ENCODE measurements at regions not wholly inside any gene's neighbourhood (a gene's known extent, or its start where the extent isn't known, plus 50 kb on each side); places are given as distances from the start of the nearest gene placed in this dataset.

DNA sequence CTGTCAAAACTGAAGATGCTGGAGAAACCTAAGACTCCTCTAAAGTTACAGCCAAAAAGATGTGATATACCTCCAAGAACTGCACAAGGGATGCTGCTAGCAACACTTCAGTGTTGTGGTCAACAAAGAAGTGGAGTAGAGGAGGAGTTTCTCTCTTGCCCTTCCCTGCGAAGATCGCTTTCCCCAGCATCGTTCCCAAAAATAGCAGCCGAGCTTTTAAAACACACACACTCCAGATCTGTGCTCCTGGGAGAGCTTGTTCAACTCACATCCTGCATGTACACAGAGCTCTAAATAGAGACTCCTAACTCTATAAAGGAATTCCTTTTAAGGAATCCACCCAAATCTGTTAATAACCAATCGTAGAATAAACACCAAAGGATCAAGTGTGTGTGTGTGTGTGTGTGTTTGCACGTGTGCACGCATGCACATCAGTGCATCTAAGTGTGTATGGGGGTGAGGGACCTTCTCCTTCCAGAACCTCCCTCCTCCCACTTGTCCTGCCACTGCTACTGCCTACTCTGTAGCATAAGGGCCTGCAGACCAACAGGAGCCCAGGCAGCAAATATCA lies 58.5 kb downstream of the PSMG1 start:
- no peak for DNase-seq

DNA sequence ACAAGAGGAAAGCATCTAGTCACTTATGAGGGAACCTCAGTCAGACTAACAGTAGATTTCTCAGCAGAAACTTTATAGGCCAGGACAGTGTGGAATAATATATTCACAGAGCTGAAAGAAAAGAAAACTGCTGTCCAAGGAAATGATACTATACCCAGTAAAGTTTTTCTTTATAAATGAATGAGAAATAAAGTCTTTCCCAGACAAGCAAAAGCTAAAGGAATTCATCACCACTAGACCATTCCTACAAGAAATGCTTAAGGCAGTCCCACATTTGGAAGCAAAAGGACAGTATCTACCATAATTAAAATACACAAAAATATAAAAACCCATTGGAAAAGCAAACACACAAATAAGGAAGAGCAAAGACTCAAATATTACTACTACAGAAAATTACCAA lies 59.9 kb downstream of the PSMG1 start:
- no peak for DNase-seq

DNA sequence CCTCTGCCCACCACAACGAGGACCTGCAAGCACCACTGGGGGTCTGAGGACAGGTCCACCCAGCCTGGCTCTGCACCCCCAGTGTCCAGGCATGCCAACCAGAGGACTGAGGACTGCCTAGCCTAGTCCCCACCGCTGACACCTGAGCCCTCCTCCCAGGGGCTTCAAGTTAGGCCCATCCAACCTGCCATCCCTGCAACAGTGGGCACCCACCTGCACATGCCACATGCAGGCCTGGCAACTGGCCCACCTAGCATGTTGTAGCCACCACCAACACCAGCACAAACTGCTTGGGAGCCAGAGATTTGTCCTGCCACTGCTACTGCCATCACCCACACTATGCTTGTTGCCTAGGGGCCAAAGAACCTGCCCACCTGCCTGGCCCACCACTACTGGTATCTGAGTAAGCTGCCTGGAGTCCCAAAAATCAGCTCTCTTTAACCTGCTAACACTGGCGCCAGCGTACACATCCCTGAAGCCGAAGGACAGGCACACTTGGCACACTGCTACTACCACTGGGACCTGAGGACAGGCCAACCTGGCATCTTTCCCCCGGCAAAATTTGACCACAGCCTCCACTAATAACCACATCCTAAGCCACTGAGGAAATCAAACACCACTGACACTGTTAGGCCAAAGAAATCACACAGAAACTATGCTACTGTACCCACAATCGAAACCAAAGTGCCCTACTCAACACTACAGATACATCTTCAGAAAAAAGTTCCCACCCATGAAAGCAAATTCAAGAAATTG lies 61.5 kb downstream of the PSMG1 start:
- DNase-seq = no peak

DNA sequence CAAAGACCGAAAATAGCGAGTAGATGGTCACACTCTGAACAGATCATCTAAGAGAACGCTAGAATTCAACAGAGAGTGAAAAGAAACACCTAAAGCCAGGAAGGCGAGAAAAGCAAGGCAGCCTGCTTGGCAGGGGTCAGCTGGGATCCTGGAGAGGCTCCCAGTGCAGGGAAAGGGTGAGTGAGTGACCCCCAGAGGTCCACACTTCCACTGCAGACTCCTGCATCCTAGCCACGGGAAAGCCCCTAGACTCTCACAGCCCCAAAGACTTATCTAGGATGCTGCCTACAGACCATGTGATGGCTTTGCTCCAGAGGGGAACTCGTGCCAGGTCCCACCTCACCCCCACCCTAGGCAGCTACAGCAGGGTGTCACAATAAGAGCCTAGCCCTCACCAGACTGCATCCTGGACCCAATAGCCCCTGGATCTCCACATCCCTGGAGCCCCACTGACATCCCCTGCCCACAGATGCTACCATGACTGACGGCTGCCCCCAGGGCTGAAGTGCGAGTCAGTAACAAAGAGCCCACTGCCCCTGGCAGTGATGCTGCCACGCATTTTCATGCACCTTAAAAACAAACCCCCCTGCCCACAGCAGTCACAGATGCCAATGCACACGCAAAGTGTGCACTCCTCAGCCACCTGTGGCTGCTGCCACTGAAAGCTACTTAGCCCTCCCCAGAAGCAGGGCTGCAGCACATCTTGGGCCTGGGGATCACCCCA lies 62.2 kb downstream of the PSMG1 start:
- no peak for DNase-seq

DNA sequence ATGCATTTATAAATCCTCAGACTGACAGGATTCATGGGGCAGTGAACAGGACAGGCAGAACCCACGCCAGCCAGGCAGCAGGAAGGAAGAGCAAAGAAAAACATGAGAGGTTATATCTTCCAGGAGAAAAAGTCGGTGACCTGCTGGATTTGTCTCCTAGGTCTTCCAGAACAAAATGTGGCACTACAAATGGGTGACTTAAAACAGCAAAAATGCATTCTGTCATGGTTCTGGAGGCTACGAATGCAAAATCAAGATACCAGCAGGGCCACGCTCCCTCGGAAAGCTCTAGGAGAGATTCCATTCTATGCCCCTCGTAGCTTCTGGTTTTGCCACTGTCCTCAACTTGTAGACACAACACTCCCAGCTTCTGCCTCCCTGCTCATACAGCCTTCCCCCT lies 63.4 kb downstream of the PSMG1 start:
- no peak for DNase-seq

DNA sequence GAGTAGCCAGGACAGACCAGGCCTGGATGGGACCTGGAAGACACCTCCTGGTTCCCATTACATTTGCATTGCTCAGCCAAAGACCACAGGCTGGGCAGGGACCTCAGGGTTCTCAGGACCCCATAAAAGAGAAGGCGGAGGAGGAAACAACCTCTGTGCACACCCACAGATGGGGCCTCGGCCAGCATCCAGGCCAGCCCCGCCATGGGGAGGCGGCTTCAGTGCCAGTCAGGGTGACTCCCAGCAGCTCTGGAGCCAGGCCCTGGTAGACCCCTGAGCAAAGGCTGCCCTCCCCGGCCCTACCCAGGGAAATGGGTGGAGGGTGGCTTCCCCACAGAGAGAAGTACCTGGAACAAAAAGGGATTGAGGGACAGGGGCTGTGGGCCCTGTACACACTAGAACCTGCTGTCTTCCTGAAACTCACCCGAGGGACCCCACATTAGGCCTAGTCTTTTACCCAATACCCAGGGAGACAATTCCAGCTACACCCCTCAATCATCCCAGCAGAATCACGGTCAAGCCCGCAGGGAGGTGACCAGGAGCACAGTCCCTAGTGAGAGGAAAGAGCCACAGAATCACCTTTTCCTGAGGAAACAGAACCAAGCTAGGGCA lies 64.5 kb downstream of the PSMG1 start:
- DNase-seq = no peak

DNA sequence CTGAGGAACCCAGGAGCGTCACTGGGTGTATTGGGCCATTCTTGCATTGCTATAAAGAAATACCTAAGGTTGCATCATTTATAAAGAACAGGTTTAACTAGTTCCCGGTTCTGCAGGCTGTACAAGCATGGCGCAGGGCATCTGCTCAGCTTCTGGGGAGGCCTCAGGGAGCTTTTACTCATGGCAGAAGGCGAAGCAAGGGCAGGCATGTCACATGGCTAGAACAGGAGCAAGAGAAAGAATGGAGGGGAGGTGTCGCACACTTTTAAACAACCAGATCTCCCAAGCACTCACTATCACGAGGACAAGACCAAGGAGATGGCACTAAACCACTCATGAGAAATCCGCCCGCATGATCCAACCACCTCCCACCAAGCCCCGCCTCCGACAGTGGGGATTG lies 65.2 kb downstream of the PSMG1 start:
- DNase-seq = no peak

DNA sequence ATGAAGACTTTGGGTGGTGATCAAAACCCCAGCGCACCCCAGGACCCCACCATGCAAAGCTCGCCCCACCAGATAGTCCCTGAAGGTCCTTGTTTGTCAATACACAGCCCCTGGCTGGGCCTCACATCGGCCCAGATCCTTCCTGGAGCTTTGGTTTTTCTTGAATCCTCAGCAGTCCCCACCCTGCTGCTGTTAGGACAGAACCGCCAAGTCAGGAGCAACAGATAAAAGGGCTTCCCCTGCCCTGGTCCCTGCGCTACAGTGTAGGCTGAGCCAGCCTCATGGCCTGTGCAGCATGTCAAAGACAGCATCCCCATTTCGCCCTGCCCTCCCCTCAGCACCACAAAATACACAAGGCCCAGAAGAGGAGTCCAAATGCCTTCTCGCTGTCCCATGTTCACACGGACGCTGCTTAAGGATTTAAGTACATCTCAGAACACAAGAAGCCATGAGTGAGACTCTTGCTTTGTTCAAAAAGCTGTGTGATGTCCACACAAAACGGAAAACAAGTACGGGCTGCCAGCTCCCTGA lies 65.7 kb downstream of the PSMG1 start:
- DNase-seq = no peak

DNA sequence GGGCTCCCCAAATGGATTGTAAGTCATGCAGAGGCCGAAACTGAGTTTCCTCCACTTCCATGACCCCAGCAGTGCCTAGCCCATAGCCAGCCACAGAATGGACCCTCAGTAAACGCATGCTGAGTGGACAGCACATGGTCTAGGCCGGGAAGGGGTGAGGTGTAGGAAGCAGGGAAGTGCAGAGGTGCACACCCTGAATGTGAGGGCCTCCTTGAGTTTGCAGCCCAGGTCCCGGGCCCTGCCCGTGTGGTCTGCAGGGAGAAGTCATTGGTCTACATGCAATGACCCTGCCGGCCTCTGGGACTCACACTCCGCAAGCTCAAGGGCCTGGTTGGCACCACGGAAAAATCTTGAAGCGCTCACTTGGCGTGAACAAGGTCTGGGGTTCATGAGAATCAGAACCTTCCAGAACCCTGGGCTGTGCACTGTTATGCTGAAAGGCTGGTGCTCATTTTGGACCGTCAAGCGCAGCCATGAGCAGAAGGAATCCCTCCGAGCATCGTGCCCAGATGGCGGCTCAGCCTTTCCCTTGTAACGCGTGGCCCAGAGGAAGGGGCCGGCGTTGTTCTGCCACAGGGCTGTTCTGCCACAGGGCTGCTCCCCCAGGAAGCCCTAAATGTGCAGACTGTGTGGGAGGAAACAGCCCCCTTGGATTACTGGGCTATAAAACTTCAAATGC lies 66.4 kb downstream of the PSMG1 start:
- DNase-seq = no peak

DNA sequence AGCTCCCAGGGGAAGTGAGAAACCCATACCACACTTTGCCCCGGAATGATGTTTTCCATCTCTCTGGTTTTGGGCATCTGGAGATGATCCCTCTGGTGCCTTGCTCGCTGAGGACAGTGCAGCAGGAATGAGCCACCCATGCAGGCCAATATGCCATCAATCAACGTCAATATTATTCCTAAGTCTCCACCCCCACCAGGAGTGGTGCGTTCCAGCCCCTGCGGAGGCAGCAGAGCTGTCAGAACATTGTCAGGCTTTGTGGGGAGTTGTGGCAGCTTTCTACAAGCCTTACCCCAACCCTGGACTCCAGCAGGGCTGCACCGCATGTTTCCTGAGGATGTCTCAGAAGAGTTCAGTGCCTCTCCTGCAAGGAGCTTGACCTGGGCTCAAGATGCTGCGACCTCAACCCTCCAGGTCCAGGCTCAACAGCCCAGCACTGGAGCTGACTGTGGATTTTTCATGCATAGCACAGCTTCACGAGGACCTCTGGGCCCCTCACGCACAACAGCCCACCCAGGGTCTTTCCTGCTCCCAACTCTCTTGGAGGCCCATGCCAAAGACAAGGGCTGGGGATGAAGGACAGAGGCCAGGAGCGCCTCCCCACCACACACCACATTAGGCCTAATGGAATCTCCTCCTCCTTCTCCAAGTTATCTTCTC lies 67.5 kb downstream of the PSMG1 start:
- no peak for DNase-seq

DNA sequence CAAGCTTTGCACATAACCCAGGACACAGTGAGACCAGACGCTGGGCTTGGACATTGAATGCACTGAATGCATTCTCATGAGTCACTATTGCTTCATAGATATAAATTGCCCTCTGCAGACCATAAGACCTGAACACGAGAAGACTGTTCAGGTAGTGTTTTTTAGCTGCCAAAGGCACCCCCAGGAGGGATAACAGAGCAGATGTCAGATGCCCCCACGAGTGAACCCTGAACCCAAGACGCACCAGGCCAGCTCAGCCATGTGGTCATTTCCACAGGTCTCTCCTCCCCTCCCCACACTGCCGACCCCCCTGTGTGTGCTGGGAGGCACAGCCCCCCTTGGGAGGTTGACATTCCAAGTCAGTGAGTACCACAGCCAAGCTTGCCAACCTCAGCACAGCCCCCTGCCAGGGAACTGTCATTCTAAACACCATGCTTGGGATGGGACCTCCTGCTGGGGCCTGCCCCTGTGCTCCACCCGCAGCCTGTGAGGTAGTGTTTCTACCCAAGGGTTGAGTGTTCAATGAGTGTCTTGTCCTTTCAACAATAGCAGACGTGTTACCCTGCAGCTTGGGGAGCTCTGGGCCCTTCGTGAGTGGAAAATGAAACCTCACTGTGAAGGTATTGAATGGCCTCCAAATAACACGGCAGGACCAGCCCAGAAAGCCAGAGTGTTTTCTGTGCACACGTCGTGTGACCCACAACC lies 68.2 kb downstream of the PSMG1 start:
- DNase-seq = no peak

DNA sequence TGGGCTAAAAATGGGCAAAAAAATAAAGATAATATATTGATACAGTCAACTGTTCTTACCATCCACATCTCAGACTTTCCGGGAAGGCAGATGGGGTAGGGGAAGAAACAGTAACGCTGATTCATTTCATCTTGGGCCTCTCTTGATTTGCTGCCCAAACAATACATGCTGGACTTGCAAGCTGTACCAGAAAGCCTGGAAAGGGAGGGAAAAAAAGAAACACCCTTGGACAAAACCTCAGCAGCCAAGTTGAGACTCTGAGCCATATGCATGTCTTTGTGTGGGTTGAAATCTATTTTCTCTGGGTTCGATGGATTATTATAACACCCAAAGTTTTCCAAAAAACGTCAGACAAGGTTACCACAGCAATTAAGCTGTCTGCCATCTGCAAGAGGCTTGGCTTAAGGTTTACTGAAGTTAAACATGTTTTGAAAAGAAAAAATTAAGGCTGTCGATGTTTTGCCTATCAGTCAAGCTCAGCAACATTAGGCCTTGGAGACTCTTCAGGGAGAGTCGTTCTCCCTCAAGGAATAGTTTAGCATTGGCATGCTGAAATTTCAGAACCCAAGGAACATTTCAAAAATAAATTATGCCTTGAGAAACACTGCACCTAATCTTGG lies 71.2 kb downstream of the PSMG1 start:
- no peak for DNase-seq

DNA sequence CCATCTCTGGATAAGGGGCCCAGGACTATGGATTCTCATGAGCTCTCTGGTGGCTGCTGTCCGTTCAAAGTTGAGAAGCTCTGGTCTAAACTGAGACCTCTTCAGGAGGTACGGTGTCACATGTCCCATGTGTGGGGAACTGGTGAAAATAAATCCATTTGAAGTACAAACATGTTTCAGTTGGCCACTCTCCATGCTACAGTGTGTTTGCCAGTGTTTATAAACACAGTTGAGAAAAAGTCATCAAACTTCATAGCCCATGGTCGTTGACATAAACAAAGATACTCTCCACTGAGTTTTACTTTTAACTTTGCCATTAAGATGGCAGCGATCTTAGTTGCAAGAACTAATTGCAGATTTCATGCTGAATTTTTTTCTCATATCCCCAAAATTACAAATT lies 72.8 kb downstream of the PSMG1 start:
- DNase-seq = no peak

DNA sequence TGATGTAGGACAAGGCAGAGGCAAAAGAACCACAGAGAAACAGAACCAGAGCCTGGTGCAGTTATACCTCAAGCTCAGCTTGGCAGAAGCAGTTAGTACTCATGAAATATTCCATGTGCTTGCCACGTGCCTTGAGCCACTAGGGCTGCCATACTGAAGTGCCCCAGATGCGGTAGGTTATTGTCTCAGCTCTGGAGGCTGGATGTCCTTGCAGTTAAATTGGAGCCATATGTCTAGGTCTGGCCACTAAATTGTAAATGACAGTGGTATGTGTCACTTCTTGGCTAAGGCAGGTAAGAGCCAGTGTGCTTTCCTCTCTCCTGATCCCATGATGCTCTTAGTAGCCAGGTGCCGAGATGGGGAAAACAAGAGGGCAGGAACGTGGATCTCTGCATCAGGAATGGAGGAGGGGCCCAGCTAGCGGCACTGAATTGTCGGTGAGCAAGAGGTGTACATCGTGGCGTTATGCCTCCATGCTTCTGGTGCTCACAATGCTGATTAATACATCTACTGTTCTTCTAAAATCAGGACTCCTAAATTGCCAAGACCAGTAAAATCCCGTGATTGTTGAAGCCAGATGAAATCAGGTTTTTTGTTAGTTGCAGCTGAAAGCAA lies 73.5 kb downstream of the PSMG1 start:
- no peak for DNase-seq

DNA sequence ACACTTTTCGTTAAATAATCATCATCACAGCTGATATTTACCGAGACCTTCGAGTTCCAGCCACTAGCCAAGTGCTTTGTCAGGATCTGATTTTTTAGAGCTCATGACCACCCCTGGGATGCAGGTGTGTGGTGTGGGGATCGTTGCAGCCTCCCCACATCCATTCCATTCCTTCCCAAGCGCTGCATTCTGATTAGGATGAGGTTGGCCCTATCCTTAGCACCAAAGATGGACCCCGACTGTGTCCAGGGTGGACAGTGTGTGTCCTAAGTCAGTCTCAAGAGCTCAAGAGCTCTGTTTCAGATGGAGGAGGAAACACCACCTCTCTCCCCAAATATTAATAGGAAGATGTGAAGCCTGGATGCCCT lies 74.1 kb downstream of the PSMG1 start:
- DNase-seq = no peak

DNA sequence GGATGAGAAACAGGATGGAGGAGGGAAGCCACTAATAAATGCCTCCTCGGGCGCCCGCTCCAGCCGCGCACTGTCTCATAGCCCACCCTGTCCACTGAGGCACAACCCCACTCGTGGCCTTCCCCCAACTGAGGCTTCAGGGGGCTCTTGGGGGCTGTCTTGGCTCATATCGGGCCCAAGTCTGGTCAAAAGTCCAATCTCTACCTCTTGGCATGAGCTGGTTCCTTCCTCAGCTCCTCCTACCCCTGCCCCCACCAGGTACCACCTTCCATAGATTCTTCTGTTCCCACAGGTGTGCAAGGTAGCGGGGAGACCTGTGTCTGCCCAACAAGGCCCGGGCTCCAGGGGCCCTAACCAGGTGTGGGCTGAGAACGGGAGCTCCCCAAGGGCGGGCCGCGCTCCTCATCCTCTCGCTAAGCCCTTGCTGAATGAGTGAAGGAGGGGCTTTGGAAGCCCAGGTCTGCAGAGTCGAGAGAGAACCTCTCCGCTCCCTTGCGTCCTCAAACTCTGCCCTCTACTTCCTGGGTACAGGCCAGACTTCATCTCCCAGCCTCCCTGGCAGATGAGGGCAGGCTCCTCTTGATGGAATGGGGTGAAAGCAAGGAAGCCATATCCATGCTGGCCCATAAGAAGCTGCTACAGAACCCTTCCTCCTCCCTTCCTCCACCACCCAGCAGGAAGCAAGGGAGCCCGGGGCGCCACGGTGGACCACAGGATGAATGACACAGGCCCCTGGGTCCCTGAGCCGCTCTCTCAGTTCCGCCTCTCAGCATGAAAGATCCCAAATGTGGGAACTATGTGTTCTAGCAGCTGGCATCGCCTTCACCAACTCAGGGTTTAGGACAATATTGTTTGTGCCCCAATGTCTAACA lies 74.7 kb downstream of the PSMG1 start:
- no peak for DNase-seq

DNA sequence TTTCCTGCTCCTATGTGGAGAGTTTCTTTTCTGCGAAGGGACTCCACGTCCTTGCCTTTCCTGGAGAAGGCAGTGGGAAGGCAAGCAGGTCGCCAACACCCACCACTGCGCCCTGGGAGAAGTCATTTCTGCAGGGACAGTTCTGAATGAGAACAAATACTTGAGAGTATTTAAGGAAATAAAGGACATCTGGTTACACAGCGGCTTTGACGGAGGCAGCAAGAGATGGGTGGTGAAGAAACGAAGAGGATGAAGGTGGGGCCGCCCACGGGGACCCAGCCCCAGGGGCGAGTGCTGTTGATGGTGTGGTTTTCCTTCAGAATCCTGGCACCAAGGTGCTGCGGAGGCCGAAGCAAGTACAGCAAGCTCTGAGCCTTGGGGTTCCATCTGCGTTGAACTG lies 75.5 kb downstream of the PSMG1 start:
- no peak for DNase-seq

DNA sequence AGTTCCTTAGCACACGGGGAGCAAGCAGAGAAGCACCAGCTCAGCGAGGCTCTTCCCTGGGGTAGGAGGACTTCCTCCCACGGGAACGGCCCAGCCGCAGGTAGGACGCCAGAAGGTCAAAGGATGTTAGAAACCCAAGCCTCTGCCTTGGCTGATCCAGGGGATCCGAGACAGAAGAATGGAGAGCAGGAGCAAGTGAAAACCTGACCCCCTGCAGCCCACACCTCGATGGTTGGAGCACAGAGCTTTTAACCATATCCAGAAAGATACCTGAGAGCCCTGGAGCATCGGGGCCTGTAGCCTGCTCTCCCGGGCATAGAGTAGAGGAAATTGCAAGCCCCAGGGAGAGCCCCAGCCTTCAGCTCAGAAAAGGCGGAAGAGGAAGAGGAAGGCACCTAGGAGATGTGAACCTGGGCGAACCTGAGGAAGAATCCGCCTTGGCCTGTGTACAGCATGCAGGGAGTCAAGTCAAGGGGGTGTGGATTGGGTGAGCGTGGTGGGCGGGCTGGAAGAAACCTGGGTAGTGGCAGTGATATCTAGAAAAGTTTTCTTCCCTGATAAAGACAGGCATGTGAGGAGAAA lies 76.3 kb downstream of the PSMG1 start:
- DNase-seq = no peak

DNA sequence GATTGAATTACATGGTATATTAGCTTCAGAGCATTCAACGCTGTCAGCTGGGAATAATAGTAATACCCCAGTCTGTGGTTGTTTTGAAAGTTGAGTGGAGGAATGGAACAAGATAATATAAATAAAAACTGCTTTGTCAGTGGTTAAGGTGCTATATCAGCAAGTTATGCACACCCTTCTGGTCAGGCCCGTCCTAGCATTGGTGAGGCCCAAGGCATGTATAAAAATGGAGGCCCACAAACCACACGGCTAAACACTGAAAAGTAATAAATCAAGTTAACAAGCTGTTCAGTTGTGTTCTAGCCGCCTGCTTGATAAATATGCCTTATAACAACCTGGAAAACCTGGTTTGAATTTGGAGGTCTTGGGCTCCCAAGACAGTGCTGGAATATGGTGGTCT lies 77.4 kb downstream of the PSMG1 start:
- no peak for DNase-seq

DNA sequence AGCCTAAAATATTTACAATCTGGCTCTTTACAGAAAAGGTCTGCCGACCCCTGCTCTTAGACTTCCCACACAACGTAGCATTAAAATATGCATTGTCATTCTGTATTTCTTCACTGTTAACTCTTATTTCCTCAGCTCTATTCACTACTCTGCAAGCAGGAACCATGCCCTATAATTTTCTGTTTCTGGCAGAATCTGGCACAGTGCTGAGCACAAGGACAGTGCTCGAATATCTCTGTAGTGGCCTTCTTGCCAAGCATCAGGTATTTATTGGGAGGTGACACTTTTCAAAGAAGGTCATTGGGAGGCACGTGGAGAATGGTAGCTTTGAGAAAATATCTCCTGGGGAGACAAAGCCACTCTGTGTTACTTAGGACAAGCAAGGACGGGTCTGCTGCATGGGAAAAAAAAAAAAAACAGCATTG lies 77.9 kb downstream of the PSMG1 start:
- no peak for DNase-seq
